Astrocyte (in vitro differentiated cells and primary cell): ENCODE measurements at regions not wholly inside any gene's neighbourhood (a gene's known extent, or its start where the extent isn't known, plus 50 kb on each side); places are given as distances from the start of the nearest gene placed in this dataset.

Experiments used
- DNase-seq: peaks from one replicate; pipeline ENCODE4 v3.0.0-alpha.2; 2010; ENCODE audit warnings: low read depth
- FAIRE-seq: peaks from 2 replicates; lab custom pipeline; 2011; peaks lifted over from hg19 to GRCh38; lab: Jason Lieb, UNC
- H2AFZ ChIP-seq: 2 replicates; pipeline ENCODE4 v1.6.0; 2012; ENCODE audit warnings: low read depth, low read length, inconsistent platforms
- H3K27ac ChIP-seq: 2 replicates; pipeline ENCODE4 v1.5.1; 2011; ENCODE audit warnings: low read depth, low read length, inconsistent platforms
- H3K27me3 ChIP-seq: 2 replicates; pipeline ENCODE4 v1.6.0; 2011; ENCODE audit warnings: low read length, inconsistent platforms; ENCODE audit not compliant: insufficient read depth
- H3K36me3 ChIP-seq: 2 replicates; pipeline ENCODE4 v1.5.1; 2011; ENCODE audit warnings: low read length, inconsistent platforms; ENCODE audit not compliant: insufficient read depth
- H3K4me1 ChIP-seq: 2 replicates; pipeline ENCODE4 v1.5.1; 2011; ENCODE audit warnings: low read length, inconsistent platforms; ENCODE audit not compliant: insufficient read depth
- H3K4me2 ChIP-seq: 2 replicates; pipeline ENCODE4 v1.6.0; 2012; ENCODE audit warnings: low read length, inconsistent platforms
- H3K4me3 ChIP-seq: 2 replicates; pipeline ENCODE4 v1.5.1; 2011; ENCODE audit warnings: low read depth, mild to moderate bottlenecking, low read length, inconsistent platforms; ENCODE audit not compliant: insufficient read depth
- H3K79me2 ChIP-seq: 2 replicates; pipeline ENCODE4 v1.6.0; 2012; ENCODE audit warnings: mild to moderate bottlenecking, low read length, inconsistent platforms; ENCODE audit not compliant: insufficient read depth
- H3K9ac ChIP-seq: 2 replicates; pipeline ENCODE4 v1.6.0; 2012; ENCODE audit warnings: mild to moderate bottlenecking, low read length, inconsistent platforms
- H3K9me3 ChIP-seq: 2 replicates; pipeline ENCODE4 v1.5.1; 2012; ENCODE audit warnings: low read depth, mild to moderate bottlenecking, low read length, inconsistent platforms; ENCODE audit not compliant: insufficient read depth
- H4K20me1 ChIP-seq: 2 replicates; pipeline ENCODE4 v1.6.0; 2012; ENCODE audit warnings: low read length, inconsistent platforms; ENCODE audit not compliant: insufficient read depth
- H3K27ac Mint-ChIP-seq: one replicate; pipeline ENCODE4 v1.8.0; 2021; ENCODE audit warnings: mild to moderate bottlenecking, mixed read lengths; ENCODE audit not compliant: unreplicated experiment
- H3K27me3 Mint-ChIP-seq: one replicate; pipeline ENCODE4 v1.8.0; 2021; ENCODE audit warnings: low read depth, mixed read lengths; ENCODE audit not compliant: unreplicated experiment
- H3K36me3 Mint-ChIP-seq: one replicate; pipeline ENCODE4 v1.8.0; 2021; ENCODE audit warnings: low read depth, mixed read lengths; ENCODE audit not compliant: unreplicated experiment
- H3K4me1 Mint-ChIP-seq: one replicate; pipeline ENCODE4 v1.8.0; 2021; ENCODE audit warnings: low read depth, mixed read lengths; ENCODE audit not compliant: unreplicated experiment
- H3K4me3 Mint-ChIP-seq: one replicate; pipeline ENCODE4 v1.8.0; 2021; ENCODE audit warnings: mild to moderate bottlenecking, moderate library complexity, mixed read lengths; ENCODE audit not compliant: unreplicated experiment
- H3K9me3 Mint-ChIP-seq: one replicate; pipeline ENCODE4 v1.8.0; 2021; ENCODE audit warnings: mild to moderate bottlenecking, mixed read lengths; ENCODE audit not compliant: unreplicated experiment
- EZH2 ChIP-seq: IDR thresholded peaks from 2 replicates; pipeline ENCODE4 v1.6.1; 2012; ENCODE audit warnings: mild to moderate bottlenecking, low read length, inconsistent platforms; ENCODE audit not compliant: insufficient read depth
- TF ChIP-seq, protein P1 (sequence below): IDR thresholded peaks from 2 replicates; pipeline ENCODE4 v1.5.1; 2011; ENCODE audit warnings: low read depth, mild to moderate bottlenecking, inconsistent platforms, low read length, moderate library complexity; ENCODE audit not compliant: insufficient read depth

DNA sequence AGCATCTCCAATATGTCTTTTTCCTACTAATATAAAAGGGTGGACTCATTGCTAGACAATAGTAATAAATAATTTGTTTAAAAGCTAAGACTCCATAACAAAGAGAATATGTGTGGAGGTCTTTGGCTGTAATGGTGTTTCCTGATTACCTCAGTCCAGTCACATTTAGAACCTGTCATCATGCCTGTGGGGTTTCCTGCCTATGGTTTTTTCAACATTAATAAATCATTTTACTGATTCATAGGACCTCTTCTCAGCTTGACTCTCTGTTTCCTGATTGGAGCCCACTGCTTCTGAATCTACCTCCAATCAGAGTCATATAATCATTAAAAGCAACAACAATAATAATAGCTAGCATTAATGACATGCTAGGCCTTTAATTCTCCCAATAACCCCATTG is 52.4 kb upstream of the GNAI1 start:
- H3K27me3 Mint-ChIP-seq, result no peaks in the 10 kb centered on the region
- H3K27ac Mint-ChIP-seq, result no peak overlapping the region
- H3K27me3 ChIP-seq, result no peaks in the 10 kb centered on the region
- H3K4me3 ChIP-seq, result no peak overlapping the region
- H3K4me1 Mint-ChIP-seq, result peaks cover 9% of the 10 kb centered on the region
- H3K9me3 Mint-ChIP-seq, result no peaks in the 10 kb centered on the region
- no peak for DNase-seq
- H3K4me3 Mint-ChIP-seq, result no peak overlapping the region
- no peak overlapping the region for H3K9ac ChIP-seq
- H3K4me1 ChIP-seq, result peaks cover 7% of the 10 kb centered on the region
- H4K20me1 ChIP-seq, result no peaks in the 10 kb centered on the region
- no peak overlapping the region for H3K4me2 ChIP-seq
- FAIRE-seq, result no peak
- TF ChIP-seq EZH2, result no peak
- TF ChIP-seq, protein P1, sequence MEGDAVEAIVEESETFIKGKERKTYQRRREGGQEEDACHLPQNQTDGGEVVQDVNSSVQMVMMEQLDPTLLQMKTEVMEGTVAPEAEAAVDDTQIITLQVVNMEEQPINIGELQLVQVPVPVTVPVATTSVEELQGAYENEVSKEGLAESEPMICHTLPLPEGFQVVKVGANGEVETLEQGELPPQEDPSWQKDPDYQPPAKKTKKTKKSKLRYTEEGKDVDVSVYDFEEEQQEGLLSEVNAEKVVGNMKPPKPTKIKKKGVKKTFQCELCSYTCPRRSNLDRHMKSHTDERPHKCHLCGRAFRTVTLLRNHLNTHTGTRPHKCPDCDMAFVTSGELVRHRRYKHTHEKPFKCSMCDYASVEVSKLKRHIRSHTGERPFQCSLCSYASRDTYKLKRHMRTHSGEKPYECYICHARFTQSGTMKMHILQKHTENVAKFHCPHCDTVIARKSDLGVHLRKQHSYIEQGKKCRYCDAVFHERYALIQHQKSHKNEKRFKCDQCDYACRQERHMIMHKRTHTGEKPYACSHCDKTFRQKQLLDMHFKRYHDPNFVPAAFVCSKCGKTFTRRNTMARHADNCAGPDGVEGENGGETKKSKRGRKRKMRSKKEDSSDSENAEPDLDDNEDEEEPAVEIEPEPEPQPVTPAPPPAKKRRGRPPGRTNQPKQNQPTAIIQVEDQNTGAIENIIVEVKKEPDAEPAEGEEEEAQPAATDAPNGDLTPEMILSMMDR, result no peak
- no peaks in the 10 kb centered on the region for H3K36me3 Mint-ChIP-seq
- H3K36me3 ChIP-seq, result no peaks in the 10 kb centered on the region
- no peak overlapping the region for H3K27ac ChIP-seq
- H3K9me3 ChIP-seq, result no peaks in the 10 kb centered on the region
- no peak overlapping the region for H2AFZ ChIP-seq
- H3K79me2 ChIP-seq, result no peaks in the 10 kb centered on the region

DNA sequence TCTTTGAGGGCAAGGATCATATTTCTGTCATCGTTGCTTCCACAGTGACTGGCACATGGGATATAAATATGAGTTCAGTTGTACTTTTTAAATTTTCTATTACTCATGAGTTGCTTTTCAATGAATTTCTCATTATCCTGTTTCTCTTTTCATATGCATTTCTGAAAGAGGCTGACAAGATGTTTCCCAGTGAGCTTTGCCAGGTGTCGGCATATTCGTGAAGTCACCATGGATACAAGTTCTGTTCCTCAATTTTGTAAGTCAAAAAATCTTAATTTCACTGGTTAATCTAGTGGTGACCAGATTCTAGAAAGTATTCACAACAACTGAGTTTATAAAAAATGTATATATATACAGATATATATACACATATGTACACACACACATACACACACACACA is 55.7 kb upstream of the GNAI1 start:
- FAIRE-seq, result no peak
- no peak overlapping the region for H3K4me2 ChIP-seq
- no peaks in the 10 kb centered on the region for H3K9me3 Mint-ChIP-seq
- no peaks in the 10 kb centered on the region for H3K9me3 ChIP-seq
- H3K27ac ChIP-seq, result no peak overlapping the region
- H3K36me3 Mint-ChIP-seq, result no peaks in the 10 kb centered on the region
- H3K4me3 ChIP-seq, result no peak overlapping the region
- H2AFZ ChIP-seq, result peak overlapping the region; percentile 62
- no peaks in the 10 kb centered on the region for H4K20me1 ChIP-seq
- H3K79me2 ChIP-seq, result no peaks in the 10 kb centered on the region
- DNase-seq, result no peak
- H3K27me3 Mint-ChIP-seq, result no peaks in the 10 kb centered on the region
- H3K4me1 ChIP-seq, result peaks cover 3% of the 10 kb centered on the region
- H3K9ac ChIP-seq, result no peak overlapping the region
- TF ChIP-seq, protein P1, result no peak
- TF ChIP-seq EZH2, result no peak
- H3K27me3 ChIP-seq, result no peaks in the 10 kb centered on the region
- no peak overlapping the region for H3K27ac Mint-ChIP-seq
- H3K36me3 ChIP-seq, result no peaks in the 10 kb centered on the region
- H3K4me1 Mint-ChIP-seq, result peaks cover 8% of the 10 kb centered on the region
- H3K4me3 Mint-ChIP-seq, result no peak overlapping the region

DNA sequence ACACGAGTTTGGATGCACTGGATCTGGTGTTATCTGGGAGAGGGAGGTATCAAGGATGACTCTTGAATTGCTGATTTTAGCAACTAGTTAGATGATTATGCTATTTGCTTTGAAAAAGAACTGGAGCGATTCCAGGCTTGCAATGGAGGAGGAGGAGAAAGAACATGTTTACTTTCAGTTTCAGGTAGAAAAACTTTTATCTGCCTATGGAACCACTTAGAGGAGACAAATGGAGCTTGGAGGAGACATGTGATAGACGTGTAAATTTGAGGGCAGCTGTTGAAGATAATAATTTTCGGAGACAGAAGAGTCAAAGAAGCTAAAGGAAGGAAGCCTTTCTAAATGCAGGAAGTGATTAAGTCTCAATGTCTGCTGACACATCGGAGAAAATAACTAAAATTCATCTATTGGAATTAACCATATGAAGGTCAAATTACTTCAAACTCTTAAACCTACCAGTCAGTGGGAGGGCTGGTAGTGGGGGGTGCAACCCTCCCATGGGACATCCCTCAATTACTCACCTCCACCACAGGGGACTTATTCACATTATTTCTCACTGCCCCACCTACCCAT is 56.4 kb upstream of the GNAI1 start:
- Histone ChIP-seq H4K20me1 (no peaks in the 10 kb centered on the region), H3K27ac (no peak overlapping the region), H3K9me3 (no peaks in the 10 kb centered on the region), H3K4me2 (peak overlapping the region; percentile 65), H3K79me2 (no peaks in the 10 kb centered on the region), H3K4me3 (no peak overlapping the region), H3K36me3 (no peaks in the 10 kb centered on the region), H3K9ac (no peak overlapping the region), H3K27me3 (no peaks in the 10 kb centered on the region), H3K4me1 (peaks cover 3% of the 10 kb centered on the region), H2AFZ (peak overlapping the region; percentile 62)
- H3K27ac Mint-ChIP-seq, result no peak overlapping the region
- H3K4me1 Mint-ChIP-seq, result peaks cover 8% of the 10 kb centered on the region
- DNase-seq (peak; percentile 24), FAIRE-seq (no peak)
- TF ChIP-seq, protein P1, result no peak
- TF ChIP-seq EZH2, result no peak
- no peaks in the 10 kb centered on the region for H3K9me3 Mint-ChIP-seq
- no peak overlapping the region for H3K4me3 Mint-ChIP-seq
- no peaks in the 10 kb centered on the region for H3K36me3 Mint-ChIP-seq
- no peaks in the 10 kb centered on the region for H3K27me3 Mint-ChIP-seq
